IMR-90 (cell line): ENCODE measurements at regions not wholly inside any gene's neighbourhood (a gene's known extent, or its start where the extent isn't known, plus 50 kb on each side); places are given as distances from the start of the nearest gene placed in this dataset.

ENCODE experiments used
- BHLHE40 ChIP-seq: fragments of 150-350 bp; IDR thresholded peaks from 2 replicates; pipeline ENCODE4 v1.6.1; 2016; ENCODE audit warnings: mild to moderate bottlenecking, low read depth, low read length
- CTCF ChIP-seq: conservative IDR thresholded peaks from 2 replicates; pipeline ENCODE4 v1.5.1; 2012; ENCODE audit warnings: mild to moderate bottlenecking, low read depth, low read length, improper control_type of control experiment
- NFE2L2 ChIP-seq: fragments of 150-350 bp; IDR thresholded peaks from 2 replicates; pipeline ENCODE4 v1.6.1; 2016; ENCODE audit warnings: low read depth, mild to moderate bottlenecking, low read length
- POLR2A ChIP-seq: IDR thresholded peaks from 2 replicates; pipeline ENCODE4 v1.6.1; 2012; ENCODE audit warnings: mild to moderate bottlenecking, low read depth, low read length
- RAD21 ChIP-seq: IDR thresholded peaks from 2 replicates; pipeline ENCODE4 v1.6.1; 2012; ENCODE audit warnings: low read length, improper control_type of control experiment

- TF ChIP-seq CTCF: no peak
- TF ChIP-seq POLR2A: no peak
- no peak for TF ChIP-seq RAD21
- no peak for TF ChIP-seq NFE2L2
- no peak for TF ChIP-seq BHLHE40
These were observed 267.7 kb upstream of the SMARCA2 start for GRCh38 chr9:1747417-1747967.
